ENCODE measurements at regions not wholly inside any gene's neighbourhood (a gene's known extent, or its start where the extent isn't known, plus 50 kb on each side); places are given as distances from the start of the nearest gene placed in this dataset.

DNA sequence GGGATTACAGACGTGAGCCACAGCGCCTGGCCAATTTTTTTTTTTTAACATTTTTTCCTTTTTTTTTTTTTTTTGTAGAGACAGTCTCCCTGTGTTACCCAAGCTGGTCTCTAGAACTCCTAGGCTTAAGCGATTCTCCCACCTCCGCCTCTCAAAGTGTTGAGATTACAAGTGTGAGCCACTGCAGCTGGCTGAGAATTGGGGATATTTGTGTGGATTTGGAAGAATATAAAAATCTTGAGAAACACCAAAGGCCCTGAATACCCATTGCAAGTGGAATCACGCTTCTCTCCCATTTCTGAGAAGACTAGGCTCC is 79.9 kb upstream of the ABCC4 start:
- no peaks in the 10 kb centered on the region for H3K9me3 ChIP-seq
- H3K4me1 ChIP-seq = peaks cover 6 to 22% (median 9%) of the 10 kb centered on the region in 4 donors
- intact Hi-C loops (cut with DNase I) = loop anchor here (2.0 to 5.0 kb wide), 2 partner anchors 84 to 190 kb away; no protein-coding TSS in a partner anchor
- H3K27me3 ChIP-seq = no peaks in the 10 kb centered on the region
- no peaks in the 10 kb centered on the region for H3K36me3 ChIP-seq
- no peak overlapping the region for H3K4me3 ChIP-seq
- WGBS = 50% methylated on average over 5 of the region's 5 CpGs
- TF ChIP-seq EP300 (IDR thresholded peaks at IDR 0.05) (no peak), POLR2A (IDR thresholded peaks at IDR 0.05; ENCODE audit: low read depth) (no peak), POLR2AphosphoS5 (IDR thresholded peaks at IDR 0.05) (no peak)
- TF ChIP-seq, protein P1, sequence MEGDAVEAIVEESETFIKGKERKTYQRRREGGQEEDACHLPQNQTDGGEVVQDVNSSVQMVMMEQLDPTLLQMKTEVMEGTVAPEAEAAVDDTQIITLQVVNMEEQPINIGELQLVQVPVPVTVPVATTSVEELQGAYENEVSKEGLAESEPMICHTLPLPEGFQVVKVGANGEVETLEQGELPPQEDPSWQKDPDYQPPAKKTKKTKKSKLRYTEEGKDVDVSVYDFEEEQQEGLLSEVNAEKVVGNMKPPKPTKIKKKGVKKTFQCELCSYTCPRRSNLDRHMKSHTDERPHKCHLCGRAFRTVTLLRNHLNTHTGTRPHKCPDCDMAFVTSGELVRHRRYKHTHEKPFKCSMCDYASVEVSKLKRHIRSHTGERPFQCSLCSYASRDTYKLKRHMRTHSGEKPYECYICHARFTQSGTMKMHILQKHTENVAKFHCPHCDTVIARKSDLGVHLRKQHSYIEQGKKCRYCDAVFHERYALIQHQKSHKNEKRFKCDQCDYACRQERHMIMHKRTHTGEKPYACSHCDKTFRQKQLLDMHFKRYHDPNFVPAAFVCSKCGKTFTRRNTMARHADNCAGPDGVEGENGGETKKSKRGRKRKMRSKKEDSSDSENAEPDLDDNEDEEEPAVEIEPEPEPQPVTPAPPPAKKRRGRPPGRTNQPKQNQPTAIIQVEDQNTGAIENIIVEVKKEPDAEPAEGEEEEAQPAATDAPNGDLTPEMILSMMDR (IDR thresholded peaks at IDR 0.05) = no peak
- DNase-seq (ENCODE audit: extremely low spot score) = no peak
- no peak overlapping the region for H3K27ac ChIP-seq (replicated peaks in 1 of 4)

DNA sequence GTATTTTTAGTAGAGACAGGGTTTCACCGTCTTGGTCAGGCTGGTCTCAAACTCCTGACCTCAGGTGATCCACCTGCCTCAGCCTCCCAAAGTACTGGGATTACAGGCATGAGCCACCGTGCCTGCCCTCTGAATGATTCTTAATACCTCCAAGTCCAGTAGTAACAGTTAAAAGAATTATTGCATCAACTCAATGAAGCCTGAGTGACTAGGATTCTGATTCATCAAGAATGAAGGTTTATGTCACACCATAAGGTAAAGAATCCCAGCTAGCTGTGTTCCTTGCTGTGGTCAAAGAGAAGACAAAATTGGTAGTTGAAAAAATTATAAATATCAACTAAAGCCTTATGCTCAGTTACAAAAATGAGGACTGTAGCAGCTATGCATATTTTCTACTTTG is 81.2 kb upstream of the ABCC4 start:
- intact Hi-C loops (cut with DNase I) = loop anchor here (5.0 kb wide), 1 partner anchor 85 kb away; no protein-coding TSS in a partner anchor
- no peak for DNase-seq (ENCODE audit: extremely low spot score)
- Histone ChIP-seq H3K27ac (replicated peaks in 1 of 4) (no peak overlapping the region), H3K9me3 (no peaks in the 10 kb centered on the region), H3K36me3 (no peaks in the 10 kb centered on the region), H3K4me1 (peaks cover 6 to 29% (median 14%) of the 10 kb centered on the region in 4 donors), H3K27me3 (no peaks in the 10 kb centered on the region), H3K4me3 (no peak overlapping the region)
- 98% methylated on average over 2 of the region's 2 CpGs for WGBS
- TF ChIP-seq EP300 (IDR thresholded peaks at IDR 0.05) = no peak
- TF ChIP-seq, protein P1 (IDR thresholded peaks at IDR 0.05) = no peak
- TF ChIP-seq POLR2A (IDR thresholded peaks at IDR 0.05; ENCODE audit: low read depth) = no peak
- no peak for TF ChIP-seq POLR2AphosphoS5 (IDR thresholded peaks at IDR 0.05)

DNA sequence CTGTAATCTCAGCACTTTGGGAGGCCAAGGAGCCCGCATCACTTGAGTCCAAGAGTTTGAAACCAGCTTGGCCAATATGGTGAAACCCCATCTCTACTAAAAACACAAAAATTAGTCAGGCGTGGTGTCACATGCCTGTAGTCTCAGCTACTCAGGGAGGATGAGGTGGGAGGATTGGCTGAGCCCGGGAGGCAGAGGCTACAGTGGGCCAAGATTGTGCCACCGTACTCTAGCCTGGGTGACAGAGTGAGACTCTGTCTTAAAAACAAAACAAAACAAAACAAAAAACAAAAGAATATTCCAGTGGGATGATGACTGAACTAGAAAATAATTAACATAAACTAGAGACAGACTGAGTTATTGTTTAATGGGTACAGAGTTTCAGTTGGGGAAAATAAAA is 81.7 kb upstream of the ABCC4 start:
- no peak for TF ChIP-seq POLR2AphosphoS5 (IDR thresholded peaks at IDR 0.05)
- TF ChIP-seq EP300 (IDR thresholded peaks at IDR 0.05) = no peak
- TF ChIP-seq, protein P1 (IDR thresholded peaks at IDR 0.05) = no peak
- no peak for TF ChIP-seq POLR2A (IDR thresholded peaks at IDR 0.05; ENCODE audit: low read depth)
- 87% methylated on average over 4 of the region's 4 CpGs for WGBS
- H3K27ac ChIP-seq (replicated peaks in 1 of 4) = no peak overlapping the region

DNA sequence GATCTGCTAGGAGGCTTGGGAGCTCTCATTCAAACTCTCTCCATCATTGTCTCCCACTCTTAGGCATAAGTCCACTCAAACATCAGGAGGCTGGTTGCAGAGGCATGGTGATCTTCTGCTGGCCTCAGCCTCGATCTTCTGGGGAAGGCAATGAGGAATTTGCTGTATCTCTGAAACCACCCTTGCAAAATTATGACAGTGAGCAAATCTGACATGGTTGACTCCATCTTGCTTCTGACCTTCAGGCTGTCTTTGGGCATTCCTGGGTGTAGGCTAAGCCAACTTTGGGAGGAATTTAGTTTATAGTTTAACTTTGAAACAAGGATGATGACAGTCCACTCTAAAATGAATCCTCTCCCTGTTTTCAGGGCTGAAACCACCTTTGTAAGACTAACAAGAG is 84.1 kb upstream of the ABCC4 start:
- intact Hi-C loops (cut with DNase I) = no loop called here
- no peak for TF ChIP-seq POLR2AphosphoS5 (IDR thresholded peaks at IDR 0.05)
- no peak for TF ChIP-seq POLR2A (IDR thresholded peaks at IDR 0.05; ENCODE audit: low read depth)
- no peak for TF ChIP-seq EP300 (IDR thresholded peaks at IDR 0.05)
- TF ChIP-seq, protein P1 (IDR thresholded peaks at IDR 0.05) = no peak
- no peaks in the 10 kb centered on the region for H3K36me3 ChIP-seq
- peaks cover 5 to 36% (median 19%) of the 10 kb centered on the region in 4 donors for H3K4me1 ChIP-seq
- no peak overlapping the region for H3K27ac ChIP-seq (replicated peaks in 1 of 4)
- no peak for DNase-seq (ENCODE audit: extremely low spot score)
- H3K9me3 ChIP-seq = no peaks in the 10 kb centered on the region
- WGBS = 100% methylated on average over 1 of the region's 1 CpG
- no peak overlapping the region for H3K4me3 ChIP-seq
- H3K27me3 ChIP-seq = no peaks in the 10 kb centered on the region

More for the DNA sequence above, 81.7 kb upstream of the ABCC4 start:
- intact Hi-C loops (cut with DNase I) = loop anchor here (5.0 kb wide), 1 partner anchor 86 kb away; no protein-coding TSS in a partner anchor
- no peak for DNase-seq (ENCODE audit: extremely low spot score)
- H3K27me3 ChIP-seq = no peaks in the 10 kb centered on the region
- H3K4me3 ChIP-seq = no peak overlapping the region
- no peaks in the 10 kb centered on the region for H3K36me3 ChIP-seq
- no peaks in the 10 kb centered on the region for H3K9me3 ChIP-seq
- peaks cover 6 to 34% (median 19%) of the 10 kb centered on the region in 4 donors for H3K4me1 ChIP-seq

DNA sequence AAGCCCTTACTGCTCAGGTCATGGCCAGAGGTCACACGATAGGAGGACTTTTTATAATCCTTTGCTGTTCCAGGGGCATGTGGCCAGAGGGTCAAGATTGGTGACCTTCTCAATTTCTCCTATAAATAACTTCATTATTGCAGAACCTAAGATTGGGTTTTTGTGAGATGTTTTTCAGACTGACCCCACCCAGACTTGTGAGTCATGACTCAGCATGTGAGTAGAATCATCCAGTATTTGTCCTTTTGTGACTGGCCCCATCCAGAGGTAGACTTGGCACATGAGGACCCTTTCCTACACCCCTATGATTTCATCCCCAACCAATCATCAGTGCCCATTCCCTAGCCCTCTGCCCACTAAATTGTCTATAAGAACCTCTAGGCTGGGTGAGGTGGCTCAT is 84.5 kb upstream of the ABCC4 start:
- WGBS = 45% methylated on average over 1 of the region's 1 CpG
- intact Hi-C loops (cut with DNase I) = no loop called here
- DNase-seq (ENCODE audit: extremely low spot score) = no peak

More for the DNA sequence above, 84.5 kb upstream of the ABCC4 start:
- Histone ChIP-seq H3K36me3 (no peaks in the 10 kb centered on the region), H3K27me3 (no peaks in the 10 kb centered on the region), H3K9me3 (no peaks in the 10 kb centered on the region), H3K4me3 (no peak overlapping the region), H3K27ac (replicated peaks in 1 of 4) (no peak overlapping the region), H3K4me1 (peaks cover 3 to 31% (median 15%) of the 10 kb centered on the region in 4 donors)
- TF ChIP-seq POLR2A (IDR thresholded peaks at IDR 0.05; ENCODE audit: low read depth) (no peak), POLR2AphosphoS5 (IDR thresholded peaks at IDR 0.05) (no peak), EP300 (IDR thresholded peaks at IDR 0.05) (no peak)
- TF ChIP-seq, protein P1 (IDR thresholded peaks at IDR 0.05) = no peak

Measured in esophagus muscularis mucosa (tissue), 4 donors.